ENCODE measurements at regions not wholly inside any gene's neighbourhood (a gene's known extent, or its start where the extent isn't known, plus 50 kb on each side); places are given as distances from the start of the nearest gene placed in this dataset.
"Not testable (repeated sequence)": the region's sequence is repeated elsewhere in the genome, so short reads cannot be mapped to it uniquely, and the experiment has no call there.

GRCh38 chr13:33671560-33671959 lies 146.4 kb upstream of the RFC3 start:
- TF ChIP-seq CTCF (IDR thresholded peaks at IDR 0.05; ENCODE audit: low read depth, low read length) (no peak), EZH2phosphoT487 (IDR thresholded peaks at IDR 0.05; ENCODE audit: low read depth) (no peak)
- Histone ChIP-seq H2AFZ (ENCODE audit: low read depth, low read length) (no peak overlapping the region), H3K36me3 (replicated peaks; ENCODE audit: low read depth, low read length) (no peaks in the 10 kb centered on the region), H3K9me3 (ENCODE audit: insufficient read depth, low read length) (no peaks in the 10 kb centered on the region), H4K20me1 (ENCODE audit: insufficient read depth, low read length) (no peaks in the 10 kb centered on the region), H3K79me2 (ENCODE audit: low read length) (no peaks in the 10 kb centered on the region), H3K4me1 (ENCODE audit: low read length) (peaks cover 7% of the 10 kb centered on the region), H3K27ac (ENCODE audit: low read length) (no peak overlapping the region), H3K4me3 (ENCODE audit: low read length) (no peak overlapping the region), H3K4me2 (ENCODE audit: low read length) (no peak overlapping the region), H3K9ac (ENCODE audit: low read length) (no peak overlapping the region), H3K27me3 (ENCODE audit: low read depth, low read length) (peaks cover 13% of the 10 kb centered on the region; the same call in 1 of the 2 replicates)

- not testable (repeated sequence) for H4K20me1 ChIP-seq (ENCODE audit: insufficient read depth, low read length); H3K36me3 ChIP-seq (replicated peaks; ENCODE audit: low read depth, low read length); H2AFZ ChIP-seq (ENCODE audit: low read depth, low read length); H3K9ac ChIP-seq (ENCODE audit: low read length); H3K27ac ChIP-seq (ENCODE audit: low read length); H3K4me2 ChIP-seq (ENCODE audit: low read length); H3K9me3 ChIP-seq (ENCODE audit: insufficient read depth, low read length); H3K4me3 ChIP-seq (ENCODE audit: low read length); H3K79me2 ChIP-seq (ENCODE audit: low read length)
- Histone ChIP-seq H3K27me3 (ENCODE audit: low read depth, low read length) (peaks cover 13% of the 10 kb centered on the region; the same call in 1 of the 2 replicates), H3K4me1 (ENCODE audit: low read length) (peaks cover 11% of the 10 kb centered on the region)
Measured at GRCh38 chr13:33672022-33672421, 145.9 kb upstream of the RFC3 start.

GRCh38 chr13:33676045-33676989 lies 141.6 kb upstream of the RFC3 start:
- no peaks in the 10 kb centered on the region for H4K20me1 ChIP-seq (ENCODE audit: insufficient read depth, low read length)
- no peaks in the 10 kb centered on the region for H3K79me2 ChIP-seq (ENCODE audit: low read length)
- H3K27me3 ChIP-seq (ENCODE audit: low read depth, low read length), result peaks cover 13% of the 10 kb centered on the region; the same call in 1 of the 2 replicates
- no peaks in the 10 kb centered on the region for H3K9me3 ChIP-seq (ENCODE audit: insufficient read depth, low read length)
- H3K4me1 ChIP-seq (ENCODE audit: low read length), result peaks cover 31% of the 10 kb centered on the region
- H3K27ac ChIP-seq (ENCODE audit: low read length), result no peak overlapping the region
- no peaks in the 10 kb centered on the region for H3K36me3 ChIP-seq (replicated peaks; ENCODE audit: low read depth, low read length)
- TF ChIP-seq EZH2phosphoT487 (IDR thresholded peaks at IDR 0.05; ENCODE audit: low read depth) (no peak), CTCF (IDR thresholded peaks at IDR 0.05; ENCODE audit: low read depth, low read length) (no peak)
- 0 out of 2 replicates have a peak overlapping the region, but pooled peaks have one; percentile 44 for H2AFZ ChIP-seq (ENCODE audit: low read depth, low read length)
- H3K4me2 ChIP-seq (ENCODE audit: low read length), result peak overlapping the region; percentile 74
- H3K4me3 ChIP-seq (ENCODE audit: low read length), result peak overlapping the region; percentile 26
- H3K9ac ChIP-seq (ENCODE audit: low read length), result no peak overlapping the region

- peaks cover 31% of the 10 kb centered on the region for H3K4me1 ChIP-seq (ENCODE audit: low read length)
- no peak overlapping the region for H3K4me3 ChIP-seq (ENCODE audit: low read length)
- H3K27ac ChIP-seq (ENCODE audit: low read length), result no peak overlapping the region
- H3K27me3 ChIP-seq (ENCODE audit: low read depth, low read length), result peaks cover 13% of the 10 kb centered on the region; the same call in 1 of the 2 replicates
- peak overlapping the region; percentile 74 for H3K4me2 ChIP-seq (ENCODE audit: low read length)
- H3K79me2 ChIP-seq (ENCODE audit: low read length), result no peaks in the 10 kb centered on the region
- TF ChIP-seq EZH2phosphoT487 (IDR thresholded peaks at IDR 0.05; ENCODE audit: low read depth) (no peak), CTCF (IDR thresholded peaks at IDR 0.05; ENCODE audit: low read depth, low read length) (no peak)
- H3K36me3 ChIP-seq (replicated peaks; ENCODE audit: low read depth, low read length), result no peaks in the 10 kb centered on the region
- no peaks in the 10 kb centered on the region for H3K9me3 ChIP-seq (ENCODE audit: insufficient read depth, low read length)
- no peaks in the 10 kb centered on the region for H4K20me1 ChIP-seq (ENCODE audit: insufficient read depth, low read length)
- H2AFZ ChIP-seq (ENCODE audit: low read depth, low read length), result no peak overlapping the region
- no peak overlapping the region for H3K9ac ChIP-seq (ENCODE audit: low read length)
Measured at GRCh38 chr13:33677215-33677614, 140.7 kb upstream of the RFC3 start.
